Left renal pelvis (tissue), 4 donors: ENCODE measurements at regions not wholly inside any gene's neighbourhood (a gene's known extent, or its start where the extent isn't known, plus 50 kb on each side); places are given as distances from the start of the nearest gene placed in this dataset.
"Not testable (repeated sequence)": the region's sequence is repeated elsewhere in the genome, so short reads cannot be mapped to it uniquely, and the experiment has no call there.

Experiments used
- DNase-seq, 4 donors: peaks; one replicate each; pipeline ENCODE4 v3.0.0-alpha.2; 2013; ENCODE audit warnings: low read depth in 4 of 4, low spot score in 3 of 4

DNA sequence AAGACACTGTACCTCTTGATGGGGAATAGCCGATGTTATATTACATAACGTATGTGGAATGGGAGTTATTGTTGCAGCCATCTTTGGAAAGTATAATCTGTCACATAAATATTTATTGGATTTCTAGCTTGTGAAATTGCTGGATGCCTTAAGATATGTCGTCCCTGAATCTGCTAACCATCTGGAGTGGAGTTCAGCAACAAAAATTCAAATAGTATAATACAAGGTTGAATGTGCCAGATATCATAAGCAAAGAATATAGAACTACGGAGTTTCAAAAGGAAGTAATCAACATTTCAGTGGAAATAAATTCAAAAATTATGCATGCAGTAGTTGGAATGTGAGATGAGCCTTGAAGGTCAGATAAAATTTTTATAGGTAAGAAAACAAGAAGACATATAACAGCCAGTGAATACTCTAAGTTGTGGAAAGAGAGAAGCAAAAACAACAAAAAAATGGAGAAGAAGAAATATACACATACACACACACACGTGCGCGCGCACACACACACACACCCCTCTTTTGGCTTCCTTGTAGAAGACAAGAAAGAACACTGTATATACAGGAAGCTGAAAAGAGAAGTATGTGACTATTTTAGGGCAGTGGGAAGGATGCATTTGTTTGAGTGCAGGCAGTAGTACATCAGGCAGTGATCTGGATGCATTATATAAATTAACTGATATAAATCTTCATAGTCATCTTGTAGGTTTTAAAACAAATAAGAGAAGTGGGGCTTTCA lies 516.7 kb downstream of the KCNT2 start:
- no peak for DNase-seq

DNA sequence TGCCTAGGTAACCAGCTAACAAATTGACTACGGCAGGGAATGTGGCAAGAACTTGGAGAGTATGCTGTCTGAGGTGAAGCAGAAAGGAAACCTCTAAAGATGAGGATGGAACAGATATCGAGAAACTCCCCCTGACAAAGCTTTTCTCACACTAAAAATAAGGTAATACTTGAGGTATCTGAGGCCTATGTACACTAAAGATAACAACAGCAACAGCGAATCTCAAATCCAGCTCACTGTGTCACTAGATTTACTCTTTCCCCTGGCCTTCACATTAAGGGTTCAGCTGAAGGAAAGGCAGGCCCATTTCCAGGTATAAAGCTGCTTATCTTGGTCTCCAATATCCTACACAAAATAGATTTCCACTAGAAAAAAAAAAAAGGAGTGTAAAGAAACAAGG lies 518.0 kb downstream of the KCNT2 start:
- DNase-seq = no peak

DNA sequence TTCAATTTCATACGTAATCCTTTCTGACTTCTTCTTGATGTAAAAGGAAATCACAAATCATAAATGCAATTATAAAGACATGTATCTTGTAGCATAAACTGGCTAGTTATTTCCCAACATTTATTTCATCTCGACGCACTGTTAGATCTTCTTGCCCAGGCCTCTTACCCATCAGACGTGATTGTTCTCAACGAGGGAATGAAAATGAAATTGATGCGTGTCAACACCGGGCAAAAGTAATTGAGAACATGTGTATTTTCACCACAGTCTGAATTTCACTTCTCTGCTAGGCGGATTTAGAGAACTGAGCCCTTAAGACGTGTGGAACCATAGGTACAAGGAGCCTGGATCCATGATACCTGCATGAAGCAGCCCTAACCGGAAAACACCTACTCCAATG lies 519.7 kb downstream of the KCNT2 start:
- no peak for DNase-seq

GRCh38 chr1:196078691-196079090 lies 529.5 kb downstream of the KCNT2 start:
- DNase-seq = no peak

- DNase-seq = no peak
Observed at GRCh38 chr1:196075621-196076020, 532.6 kb downstream of the KCNT2 start.

GRCh38 chr1:196074182-196074581 lies 534.1 kb downstream of the KCNT2 start:
- DNase-seq = no peak

- DNase-seq = no peak
Observed at GRCh38 chr1:196071447-196071846, 536.8 kb downstream of the KCNT2 start.

DNA sequence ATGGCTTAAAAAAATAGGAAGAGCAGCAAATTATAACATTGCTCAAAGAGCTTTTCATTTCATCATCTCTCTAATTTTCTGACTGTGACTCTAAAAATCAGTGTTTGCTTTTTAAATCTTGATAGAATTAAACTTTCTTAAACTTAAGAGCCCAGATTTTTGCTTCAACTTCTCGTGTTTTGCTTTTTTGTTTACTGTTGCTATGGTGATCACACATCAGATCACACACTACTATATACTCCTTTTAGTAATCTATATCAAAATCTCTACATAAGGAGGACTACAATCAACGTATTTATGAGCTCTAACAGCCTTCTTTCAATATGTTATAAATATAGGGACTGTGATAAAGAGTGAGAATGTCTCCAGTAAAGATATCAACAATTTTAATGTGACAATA lies 537.3 kb downstream of the KCNT2 start:
- no peak for DNase-seq

DNA sequence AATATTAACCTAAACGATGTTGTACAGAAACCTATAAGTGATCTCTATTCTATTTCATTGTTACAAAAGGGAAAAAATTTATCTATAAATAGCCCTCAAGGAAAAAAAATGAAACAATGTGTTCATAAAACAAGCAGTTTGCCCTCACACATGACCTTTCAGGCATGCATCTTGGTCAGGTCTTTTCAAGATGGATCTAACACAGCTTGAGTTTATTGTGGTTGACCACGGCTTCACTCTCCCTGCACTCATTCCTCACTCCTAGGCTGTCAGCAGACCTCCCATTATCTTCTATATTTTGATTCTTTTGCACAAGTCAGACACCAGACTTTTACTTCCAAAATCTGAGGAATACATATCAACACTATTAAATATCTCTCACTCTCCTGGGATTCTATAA lies 544.3 kb downstream of the KCNT2 start:
- no peak for DNase-seq

GRCh38 chr1:196063294-196063693 lies 544.9 kb downstream of the KCNT2 start:
- DNase-seq = no peak

- DNase-seq = no peak
Observed at GRCh38 chr1:196060539-196060938, 547.7 kb downstream of the KCNT2 start.

- DNase-seq = no peak
Observed at GRCh38 chr1:196059210-196059609, 549.0 kb downstream of the KCNT2 start.

DNA sequence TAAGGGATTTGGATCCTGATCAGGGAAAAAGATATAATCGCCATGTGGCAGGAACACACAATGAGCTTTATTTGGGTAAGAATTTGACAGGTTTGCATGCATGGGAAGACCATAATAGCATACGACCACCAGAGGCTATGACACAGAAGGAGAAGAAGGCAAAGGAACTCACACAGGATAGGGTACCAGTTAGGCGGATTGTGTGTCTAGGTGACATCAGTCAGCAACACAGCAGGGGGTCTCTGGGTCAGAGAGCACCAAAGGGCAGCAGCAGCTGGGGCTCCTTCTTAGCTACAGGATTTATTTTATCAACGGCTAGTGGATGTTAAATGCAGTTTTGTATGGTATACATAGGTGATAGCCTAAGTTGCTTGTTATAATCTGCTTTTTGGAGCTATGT lies 551.3 kb downstream of the KCNT2 start:
- DNase-seq = no peak

- DNase-seq = no peak
Observed at GRCh38 chr1:196049407-196049806, 558.8 kb downstream of the KCNT2 start.

DNA sequence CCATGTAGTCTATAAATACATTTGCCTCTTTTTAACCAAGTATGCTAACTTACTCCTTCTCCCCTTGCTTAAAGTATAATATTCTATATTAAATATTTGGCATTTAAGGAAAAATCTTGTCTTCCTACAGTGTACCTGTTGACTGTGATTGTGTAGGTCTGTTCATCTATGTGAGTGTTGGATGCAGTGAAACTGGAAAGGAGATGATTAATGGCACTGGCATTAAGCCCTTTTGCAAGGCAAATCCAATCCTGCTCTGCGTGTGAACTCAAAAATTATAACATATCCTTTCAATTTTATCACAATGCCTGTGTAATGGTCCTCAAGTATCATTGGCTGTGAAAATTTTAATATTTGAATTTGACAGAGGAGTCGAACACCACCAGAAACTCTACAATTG lies 565.0 kb downstream of the KCNT2 start:
- no peak for DNase-seq

DNA sequence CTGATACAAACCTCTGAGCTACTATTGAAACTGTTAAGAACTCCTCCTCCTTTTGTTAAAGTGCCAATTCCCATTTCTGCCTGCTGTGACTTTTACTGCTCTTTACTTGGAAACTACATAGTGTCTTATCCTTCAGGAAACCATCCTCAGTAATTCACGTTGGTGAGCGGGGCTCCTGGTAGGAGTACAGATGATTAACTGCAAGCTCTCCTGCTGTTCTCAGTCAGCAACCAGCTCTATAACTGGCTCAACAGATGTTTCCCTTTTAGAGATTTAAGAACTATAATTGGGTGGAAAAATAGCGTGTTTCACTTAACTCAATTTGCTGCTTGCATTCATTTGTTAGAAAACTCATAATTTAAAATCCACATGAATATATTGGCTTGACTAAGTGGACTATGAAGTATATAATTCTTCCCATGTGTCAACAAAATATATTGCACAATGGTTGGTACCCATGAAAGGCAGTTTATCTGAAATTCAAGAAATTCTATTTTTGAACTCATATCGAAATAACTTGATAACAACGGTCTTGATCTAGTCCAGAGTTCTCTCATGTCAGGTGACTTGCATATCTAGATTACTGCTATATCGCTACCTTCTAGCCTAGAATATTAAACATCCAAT lies 574.0 kb downstream of the KCNT2 start:
- no peak for DNase-seq

DNA sequence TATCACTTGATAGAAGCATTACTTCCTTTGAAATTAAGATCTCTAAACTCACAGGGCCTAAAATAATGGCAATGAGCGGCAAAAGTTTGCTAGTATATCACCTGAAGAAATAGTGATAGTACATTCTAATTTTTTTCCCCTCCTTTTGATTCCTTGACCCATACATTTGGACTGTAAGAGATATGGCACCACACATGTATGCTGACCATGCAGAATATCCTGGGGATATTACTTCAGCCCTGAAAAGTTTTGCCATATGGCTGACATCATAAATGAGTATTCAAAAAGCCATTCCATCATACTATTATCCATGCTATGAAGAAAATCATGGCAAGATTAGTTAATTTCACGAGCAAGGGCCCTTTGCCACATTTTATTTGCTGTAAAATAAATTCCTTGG lies 576.9 kb downstream of the KCNT2 start:
- DNase-seq = not testable (repeated sequence)

DNA sequence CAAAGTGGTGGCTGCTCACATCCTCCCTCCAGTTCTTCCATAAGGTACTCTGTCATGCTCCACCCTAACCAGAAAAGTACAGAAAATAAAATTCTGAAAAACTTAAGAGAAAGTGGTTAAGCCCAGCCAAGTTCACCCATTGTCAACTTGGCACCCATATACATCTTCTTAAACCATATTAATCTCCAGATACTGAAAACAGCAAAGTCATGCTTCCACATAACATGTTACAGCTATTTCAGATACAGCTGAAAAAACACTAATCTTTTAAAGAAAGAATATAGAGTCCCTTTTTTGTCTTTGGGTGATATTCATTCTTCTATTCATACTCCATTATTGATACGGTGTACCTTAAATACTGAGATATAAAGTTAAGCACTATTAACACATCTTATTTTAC lies 577.8 kb downstream of the KCNT2 start:
- DNase-seq = no peak

DNA sequence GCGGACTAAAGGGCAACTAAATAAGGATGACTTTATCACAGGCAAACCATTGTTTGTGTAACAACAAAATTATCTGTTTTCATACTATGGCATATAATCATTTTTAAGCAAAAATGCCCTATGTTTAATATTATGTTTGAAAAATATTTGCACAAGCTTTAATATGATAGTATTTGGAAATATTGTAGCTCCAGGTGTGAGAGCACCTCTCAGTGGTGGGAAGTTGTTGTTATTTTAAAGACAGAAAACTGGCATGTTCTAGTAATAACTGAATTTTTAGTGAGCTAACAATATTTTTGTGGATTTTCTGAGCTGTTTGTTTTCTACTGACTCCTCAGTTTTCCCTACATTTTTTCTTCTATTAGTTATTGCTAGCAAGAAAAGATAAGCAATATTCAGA lies 578.8 kb downstream of the KCNT2 start:
- DNase-seq = no peak

DNA sequence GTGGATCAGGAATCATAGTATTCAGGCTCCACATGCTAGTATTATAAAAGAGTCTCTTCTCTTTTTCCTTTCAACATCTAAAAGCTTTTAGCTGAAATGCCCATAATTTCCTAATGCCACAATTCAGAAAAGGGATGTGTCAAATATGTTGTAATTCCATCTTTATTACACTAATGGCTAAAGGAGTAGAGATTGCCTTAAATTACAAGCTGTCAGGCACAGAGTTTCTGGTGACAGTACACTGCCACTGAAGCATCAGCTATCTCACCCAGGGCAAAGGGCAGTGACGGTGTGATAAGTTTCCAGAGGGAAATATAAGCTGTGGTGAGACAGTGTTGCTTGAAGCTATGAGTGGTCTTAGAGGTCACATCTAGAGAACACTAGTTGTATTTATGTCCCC lies 581.1 kb downstream of the KCNT2 start:
- no peak for DNase-seq

- not testable (repeated sequence) for DNase-seq
Observed at GRCh38 chr1:196021174-196021573, 587.1 kb downstream of the KCNT2 start.

GRCh38 chr1:196009362-196009761 lies 598.9 kb downstream of the KCNT2 start:
- no peak for DNase-seq

- no peak for DNase-seq
Observed at GRCh38 chr1:196007763-196008162, 600.5 kb downstream of the KCNT2 start.
